HL-60 (cell line): ENCODE measurements at regions not wholly inside any gene's neighbourhood (a gene's known extent, or its start where the extent isn't known, plus 50 kb on each side); places are given as distances from the start of the nearest gene placed in this dataset.

Source experiments
- DNase-seq, 2 experiments: peaks; one replicate each; pipeline ENCODE4 v3.0.0-alpha.2; 2010 to 2020; ENCODE audit warnings: low read depth in 1 of 2, low spot score in 1 of 2
- H3K27ac ChIP-seq: fragments of 250-450 bp; sonication (Bioruptor Pico); replicated peaks from 2 replicates; pipeline ENCODE4 v1.5.1; 2020; ENCODE audit warnings: mild to moderate bottlenecking, moderate library complexity
- H3K27me3 ChIP-seq: fragments of 250-450 bp; sonication (Bioruptor Pico); 2 replicates; pipeline ENCODE4 v1.5.1; 2021; ENCODE audit warnings: mild to moderate bottlenecking, moderate library complexity; ENCODE audit not compliant: insufficient read depth, poor library complexity, severe bottlenecking
- H3K4me3 ChIP-seq: replicated peaks from 2 replicates; pipeline ENCODE4 v1.5.1; 2011; ENCODE audit warnings: mild to moderate bottlenecking, control low read depth, low read length; ENCODE audit not compliant: insufficient read depth
- CTCF ChIP-seq: IDR thresholded peaks from one replicate; pipeline ENCODE4 v1.5.1; 2011; ENCODE audit warnings: low read length, control low read depth, inconsistent platforms; ENCODE audit not compliant: insufficient read depth
- GABPA ChIP-seq: IDR thresholded peaks from 2 replicates; pipeline ENCODE4 v1.6.1; 2012; ENCODE audit warnings: low read depth
- POLR2AphosphoS5 ChIP-seq: IDR thresholded peaks from 2 replicates; pipeline ENCODE4 v1.6.1; 2012; ENCODE audit warnings: low read depth
- REST ChIP-seq: IDR thresholded peaks from 2 replicates; pipeline ENCODE4 v1.6.1; 2012; ENCODE audit warnings: low read depth; ENCODE audit not compliant: insufficient replicate concordance
- SPI1 ChIP-seq: IDR thresholded peaks from 2 replicates; pipeline ENCODE4 v1.6.1; 2012; ENCODE audit warnings: low read depth, mild to moderate bottlenecking, borderline replicate concordance

GRCh38 chr2:203585516-203585915 lies 50.4 kb upstream of the RAPH1 start:
- no peak overlapping the region for H3K27ac ChIP-seq
- no peak for DNase-seq
- no peak for TF ChIP-seq POLR2AphosphoS5
- no peak for TF ChIP-seq SPI1
- TF ChIP-seq GABPA: no peak
- TF ChIP-seq REST: no peak
- TF ChIP-seq CTCF: no peak
- H3K27me3 ChIP-seq: no peaks in the 10 kb centered on the region
- H3K4me3 ChIP-seq: no peak overlapping the region

GRCh38 chr2:203586206-203586605 lies 51.1 kb upstream of the RAPH1 start:
- no peak overlapping the region for H3K27ac ChIP-seq
- TF ChIP-seq POLR2AphosphoS5 (no peak), CTCF (no peak), REST (no peak), SPI1 (no peak), GABPA (no peak)
- no peak for DNase-seq
- H3K27me3 ChIP-seq: no peaks in the 10 kb centered on the region
- no peak overlapping the region for H3K4me3 ChIP-seq

- DNase-seq: no peak
- Histone ChIP-seq H3K4me3 (no peak overlapping the region), H3K27me3 (no peaks in the 10 kb centered on the region), H3K27ac (no peak overlapping the region)
- TF ChIP-seq POLR2AphosphoS5: no peak
- TF ChIP-seq SPI1: no peak
- no peak for TF ChIP-seq GABPA
- TF ChIP-seq REST: no peak
- TF ChIP-seq CTCF: no peak
Observed at GRCh38 chr2:203586696-203587095, 51.6 kb upstream of the RAPH1 start.
